ENCODE measurements at regions not wholly inside any gene's neighbourhood (a gene's known extent, or its start where the extent isn't known, plus 50 kb on each side); places are given as distances from the start of the nearest gene placed in this dataset.

DNA sequence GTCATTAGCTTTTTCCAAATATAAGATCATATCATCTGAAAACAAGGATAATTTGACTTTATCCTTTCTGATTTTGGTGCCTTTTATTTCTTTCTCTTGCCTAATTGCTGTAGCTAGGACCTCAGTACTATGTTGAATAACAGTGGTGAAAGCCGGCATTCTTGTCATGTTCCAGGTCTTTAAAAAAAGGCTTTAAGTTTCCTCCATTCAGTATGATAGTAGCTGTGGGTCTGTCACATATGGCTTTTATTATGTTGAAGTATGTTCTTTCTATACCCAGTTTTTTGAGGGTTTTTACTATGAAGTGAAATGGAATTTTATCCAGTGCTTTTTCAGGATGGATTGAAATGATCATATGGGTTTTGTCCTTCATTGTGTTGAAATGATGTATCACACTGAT is 115.8 kb downstream of the DUSP10 start (continued):
- TF ChIP-seq STAT3 (IDR thresholded peaks at IDR 0.05; ENCODE audit: low read depth, low read length) (no peak), ESRRA (IDR thresholded peaks at IDR 0.05; ENCODE audit: low read length) (no peak), CREM (IDR thresholded peaks at IDR 0.05; ENCODE audit: low read depth) (no peak), RUNX3 (IDR thresholded peaks at IDR 0.05; ENCODE audit: low read length) (no peak), PAX8 (IDR thresholded peaks at IDR 0.05) (no peak), ZNF384 (IDR thresholded peaks at IDR 0.05; ENCODE audit: borderline replicate concordance, low read depth, low read length) (no peak), IRF4 (IDR thresholded peaks at IDR 0.05; ENCODE audit: low read depth, low read length) (no peak), CREB1 (IDR thresholded peaks at IDR 0.05; ENCODE audit: low read depth) (no peak), SREBF2 (IDR thresholded peaks at IDR 0.05; ENCODE audit: low read length) (no peak), SMAD1 (IDR thresholded peaks at IDR 0.05; ENCODE audit: low read depth, partially characterized antibody) (no peak), MEF2B (IDR thresholded peaks at IDR 0.05; ENCODE audit: partially characterized antibody, poor library complexity, severe bottlenecking) (no peak)
- TF ChIP-seq, protein P1, sequence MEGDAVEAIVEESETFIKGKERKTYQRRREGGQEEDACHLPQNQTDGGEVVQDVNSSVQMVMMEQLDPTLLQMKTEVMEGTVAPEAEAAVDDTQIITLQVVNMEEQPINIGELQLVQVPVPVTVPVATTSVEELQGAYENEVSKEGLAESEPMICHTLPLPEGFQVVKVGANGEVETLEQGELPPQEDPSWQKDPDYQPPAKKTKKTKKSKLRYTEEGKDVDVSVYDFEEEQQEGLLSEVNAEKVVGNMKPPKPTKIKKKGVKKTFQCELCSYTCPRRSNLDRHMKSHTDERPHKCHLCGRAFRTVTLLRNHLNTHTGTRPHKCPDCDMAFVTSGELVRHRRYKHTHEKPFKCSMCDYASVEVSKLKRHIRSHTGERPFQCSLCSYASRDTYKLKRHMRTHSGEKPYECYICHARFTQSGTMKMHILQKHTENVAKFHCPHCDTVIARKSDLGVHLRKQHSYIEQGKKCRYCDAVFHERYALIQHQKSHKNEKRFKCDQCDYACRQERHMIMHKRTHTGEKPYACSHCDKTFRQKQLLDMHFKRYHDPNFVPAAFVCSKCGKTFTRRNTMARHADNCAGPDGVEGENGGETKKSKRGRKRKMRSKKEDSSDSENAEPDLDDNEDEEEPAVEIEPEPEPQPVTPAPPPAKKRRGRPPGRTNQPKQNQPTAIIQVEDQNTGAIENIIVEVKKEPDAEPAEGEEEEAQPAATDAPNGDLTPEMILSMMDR (IDR thresholded peaks at IDR 0.05 in 2 of 3, conservative IDR thresholded peaks at IDR 0.05 in 1 of 3; ENCODE audit: control insufficient read depth in 2 of 3, extremely low read depth in 1 of 3, insufficient read depth in 1 of 3, low read depth in 3 of 3, low read length in 3 of 3), result no peak
- TF ChIP-seq, protein P2, sequence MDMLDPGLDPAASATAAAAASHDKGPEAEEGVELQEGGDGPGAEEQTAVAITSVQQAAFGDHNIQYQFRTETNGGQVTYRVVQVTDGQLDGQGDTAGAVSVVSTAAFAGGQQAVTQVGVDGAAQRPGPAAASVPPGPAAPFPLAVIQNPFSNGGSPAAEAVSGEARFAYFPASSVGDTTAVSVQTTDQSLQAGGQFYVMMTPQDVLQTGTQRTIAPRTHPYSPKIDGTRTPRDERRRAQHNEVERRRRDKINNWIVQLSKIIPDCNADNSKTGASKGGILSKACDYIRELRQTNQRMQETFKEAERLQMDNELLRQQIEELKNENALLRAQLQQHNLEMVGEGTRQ (IDR thresholded peaks at IDR 0.05; ENCODE audit: borderline replicate concordance, low read depth, low read length), result no peak

DNA sequence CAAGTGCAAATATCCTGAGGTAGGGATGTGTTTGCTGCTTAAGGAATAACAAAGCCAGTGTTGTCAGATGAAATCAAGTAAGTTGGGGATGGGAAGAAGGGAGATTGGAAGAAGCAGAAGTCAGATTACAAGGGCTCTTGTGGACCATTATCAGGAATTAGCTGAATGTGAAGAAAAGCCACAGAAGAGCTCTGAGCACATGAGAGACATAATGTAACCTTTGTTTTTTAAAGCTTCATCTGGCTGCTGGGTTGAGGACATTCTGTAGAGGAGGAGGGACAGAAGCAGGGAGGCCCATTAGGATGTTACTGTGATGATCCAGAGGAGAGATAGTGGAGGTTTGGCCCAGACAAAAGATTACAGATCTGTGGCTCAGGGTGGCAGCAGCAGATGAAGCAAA is 111.7 kb downstream of the DUSP10 start:
- ChIA-PET RAD21 (ENCODE audit: unreplicated experiment) (no interaction called here), POLR2A (no interaction called here), CTCF (interaction anchor here (0.6 kb wide), 1 partner anchor 13 kb away, joined by 4 read pairs; no protein-coding TSS in a partner anchor), SMC1A (ENCODE audit: uncharacterized antibody, unreplicated experiment) (interaction anchor here (0.6 kb wide), 1 partner anchor 49 kb away, joined by 3 read pairs; no protein-coding TSS in a partner anchor)
- H3K4me1 ChIP-seq (ENCODE audit: control insufficient read depth, insufficient read depth, low read length), result no peaks in the 10 kb centered on the region
- ATAC-seq (no peak), DNase-seq (ENCODE audit: low read depth, low spot score) (no peak), FAIRE-seq (no peak)
- no peaks in the 10 kb centered on the region for H4K20me1 ChIP-seq (ENCODE audit: control insufficient read depth, insufficient read depth)
- no peak overlapping the region for H2AFZ ChIP-seq (ENCODE audit: control insufficient read depth, low read depth, low read length)
- intact Hi-C loops (cut with micrococcal nuclease; ENCODE audit: unreplicated experiment) (no loop called here), in situ Hi-C loops (cut with MboI) (no loop called here)
- no peak overlapping the region for H3K4me3 ChIP-seq
- no peak overlapping the region for H3K27ac ChIP-seq (ENCODE audit: control insufficient read depth, insufficient read depth)
- no peaks in the 10 kb centered on the region for H3K79me2 ChIP-seq (ENCODE audit: control insufficient read depth, insufficient read depth, low read length)
- no peaks in the 10 kb centered on the region for H3K36me3 ChIP-seq (ENCODE audit: control insufficient read depth in 2 of 2, insufficient read depth in 2 of 2, low read length in 1 of 2)
- no peaks in the 10 kb centered on the region for H3K27me3 ChIP-seq (replicated peaks in 1 of 2; ENCODE audit: control insufficient read depth in 2 of 2, insufficient read depth in 2 of 2, low read length in 1 of 2)
- no peaks in the 10 kb centered on the region; the same call in 2 of the 3 replicates for H3K9me3 ChIP-seq (replicated peaks; ENCODE audit: control insufficient read depth, insufficient read depth, low read length)
- no peak overlapping the region for H3K4me2 ChIP-seq (ENCODE audit: control insufficient read depth, insufficient read depth)
- BruUV-seq (replicated peaks), result no TSS peak
- no peak overlapping the region for H3K9ac ChIP-seq (ENCODE audit: control insufficient read depth, insufficient read depth, low read length)
- no peak for TF ChIP-seq CBFB (IDR thresholded peaks at IDR 0.05; ENCODE audit: low read depth)
- no peak for TF ChIP-seq PAX5 (IDR thresholded peaks at IDR 0.05; ENCODE audit: borderline replicate concordance, low read depth, low read length)
- TF ChIP-seq ETV6 (conservative IDR thresholded peaks at IDR 0.05 in 1 of 2, IDR thresholded peaks at IDR 0.05 in 1 of 2; ENCODE audit: borderline replicate concordance in 1 of 2, low read depth in 1 of 2), result no peak
- TF ChIP-seq NR2F1 (conservative IDR thresholded peaks at IDR 0.05), result no peak
